Liver (tissue), 8 donors: ENCODE measurements at regions not wholly inside any gene's neighbourhood (a gene's known extent, or its start where the extent isn't known, plus 50 kb on each side); places are given as distances from the start of the nearest gene placed in this dataset.

Experiments
- DNase-seq: peaks from one replicate; pipeline ENCODE4 v3.0.0-alpha.2; 2017; ENCODE audit warnings: low spot score
- H3K27ac ChIP-seq, 2 donors: one replicate each; pipeline ENCODE4 v1.7.0; 2013; ENCODE audit warnings: inconsistent platforms in 2 of 2, low read length in 2 of 2, control low read depth in 1 of 2, low read depth in 1 of 2, mild to moderate bottlenecking in 1 of 2
- H3K27me3 ChIP-seq, 4 donors: one replicate each; pipeline versions ENCODE4 v1.6.1 to v1.7.0; 2013; ENCODE audit warnings: low read length in 3 of 4, inconsistent platforms in 1 of 4, mild to moderate bottlenecking in 1 of 4, moderate library complexity in 1 of 4; ENCODE audit not compliant: control insufficient read depth in 4 of 4, insufficient read depth in 4 of 4
- H3K36me3 ChIP-seq, 4 donors: one replicate each; pipeline versions ENCODE4 v1.6.1 to v1.7.0; 2013; ENCODE audit warnings: low read length in 3 of 4, mild to moderate bottlenecking in 3 of 4, low read depth in 1 of 4, moderate library complexity in 1 of 4; ENCODE audit not compliant: control insufficient read depth in 4 of 4, insufficient read depth in 3 of 4
- H3K4me1 ChIP-seq, 4 donors: one replicate each; pipeline versions ENCODE4 v1.6.1 to v1.7.0; 2013; ENCODE audit warnings: low read length in 3 of 4, mild to moderate bottlenecking in 3 of 4, moderate library complexity in 1 of 4; ENCODE audit not compliant: control insufficient read depth in 4 of 4, insufficient read depth in 4 of 4
- H3K4me3 ChIP-seq, 3 donors: one replicate each; pipeline versions ENCODE4 v1.6.1 to v1.7.0; 2013; ENCODE audit warnings: low read length in 3 of 3, control low read depth in 1 of 3, low read depth in 1 of 3, mild to moderate bottlenecking in 1 of 3
- H3K9ac ChIP-seq, 2 donors: one replicate each; pipeline ENCODE4 v1.7.0; 2013; ENCODE audit warnings: low read length in 2 of 2, mild to moderate bottlenecking in 2 of 2, moderate library complexity in 2 of 2, control low read depth in 1 of 2, low read depth in 1 of 2
- H3K9me3 ChIP-seq, 4 donors: one replicate each; pipeline versions ENCODE4 v1.6.1 to v1.7.0; 2013; ENCODE audit warnings: low read length in 3 of 4; ENCODE audit not compliant: control insufficient read depth in 4 of 4
- EGR1 ChIP-seq, 2 donors: IDR thresholded peaks; 2 replicates each; pipeline ENCODE4 v1.6.1; 2016 to 2018; ENCODE audit warnings: antibody characterized with exemption in 2 of 2, low read depth in 2 of 2
- GABPA ChIP-seq, 2 donors: IDR thresholded peaks in 1 of 2; conservative IDR thresholded peaks in 1 of 2; 2 replicates each; pipeline ENCODE4 v1.6.1; 2016; ENCODE audit warnings: antibody characterized with exemption in 2 of 2, mild to moderate bottlenecking in 1 of 2, moderate library complexity in 1 of 2
- HNF4A ChIP-seq, 2 donors: conservative IDR thresholded peaks; 2 replicates each; pipeline ENCODE4 v1.6.1; 2016; ENCODE audit warnings: antibody characterized with exemption in 2 of 2, mild to moderate bottlenecking in 2 of 2
- HNF4G ChIP-seq: IDR thresholded peaks from 2 replicates; pipeline ENCODE4 v1.6.1; 2016; ENCODE audit warnings: antibody characterized with exemption
- JUND ChIP-seq, 2 donors: IDR thresholded peaks; 2 replicates each; pipeline ENCODE4 v1.6.1; 2016; ENCODE audit warnings: antibody characterized with exemption in 2 of 2
- NR2F2 ChIP-seq: IDR thresholded peaks from 2 replicates; pipeline ENCODE4 v1.6.1; 2016; ENCODE audit warnings: antibody characterized with exemption
- RAD21 ChIP-seq, 2 donors: IDR thresholded peaks; 2 replicates each; pipeline ENCODE4 v1.6.1; 2016; ENCODE audit warnings: antibody characterized with exemption in 2 of 2, mild to moderate bottlenecking in 2 of 2
- RXRA ChIP-seq, 2 donors: IDR thresholded peaks; 2 replicates each; pipeline ENCODE4 v1.6.1; 2017 to 2018; ENCODE audit warnings: antibody characterized with exemption in 2 of 2, mild to moderate bottlenecking in 1 of 2
- SP1 ChIP-seq: IDR thresholded peaks from 2 replicates; pipeline ENCODE4 v1.6.1; 2018; ENCODE audit warnings: antibody characterized with exemption, mild to moderate bottlenecking
- TAF1 ChIP-seq: conservative IDR thresholded peaks from 2 replicates; pipeline ENCODE4 v1.6.1; 2016; ENCODE audit warnings: antibody characterized with exemption, mild to moderate bottlenecking
- YY1 ChIP-seq: IDR thresholded peaks from 2 replicates; pipeline ENCODE4 v1.6.1; 2016; ENCODE audit warnings: antibody characterized with exemption, mild to moderate bottlenecking
- WGBS: extraction: QIAGEN DNeasy Blood & Tissue Kit; methylation state at CpG from one replicate; pipeline ENCODE4 v1.1.7; 2013; 5-methylcytosine and 5-hydroxymethylcytosine counted together
- TF ChIP-seq, protein P1 (sequence below): IDR thresholded peaks from 2 replicates; pipeline ENCODE4 v1.6.1; 2016; ENCODE audit warnings: antibody characterized with exemption
- TF ChIP-seq, protein P2 (sequence below): fragments of 150-350 bp; IDR thresholded peaks from 2 replicates; pipeline ENCODE4 v1.5.1; 2017; ENCODE audit warnings: improper control_type of control experiment, low read depth, low read length; ENCODE audit not compliant: missing input control
- TF ChIP-seq, protein P3 (sequence below): IDR thresholded peaks from 2 replicates; pipeline ENCODE4 v1.6.1; 2016; ENCODE audit warnings: antibody characterized with exemption
- TF ChIP-seq, protein P4 (sequence below): IDR thresholded peaks from 2 replicates; pipeline ENCODE4 v1.6.1; 2016; ENCODE audit warnings: antibody characterized with exemption, mild to moderate bottlenecking
- TF ChIP-seq, protein P5 (sequence below): IDR thresholded peaks from 2 replicates; pipeline ENCODE4 v1.6.1; 2016; ENCODE audit warnings: antibody characterized with exemption
- donor health status: healthy.
- donor health status: healthy.
- donor health status: healthy.
- donor health status: healthy.
- donor health status: healthy.

DNA sequence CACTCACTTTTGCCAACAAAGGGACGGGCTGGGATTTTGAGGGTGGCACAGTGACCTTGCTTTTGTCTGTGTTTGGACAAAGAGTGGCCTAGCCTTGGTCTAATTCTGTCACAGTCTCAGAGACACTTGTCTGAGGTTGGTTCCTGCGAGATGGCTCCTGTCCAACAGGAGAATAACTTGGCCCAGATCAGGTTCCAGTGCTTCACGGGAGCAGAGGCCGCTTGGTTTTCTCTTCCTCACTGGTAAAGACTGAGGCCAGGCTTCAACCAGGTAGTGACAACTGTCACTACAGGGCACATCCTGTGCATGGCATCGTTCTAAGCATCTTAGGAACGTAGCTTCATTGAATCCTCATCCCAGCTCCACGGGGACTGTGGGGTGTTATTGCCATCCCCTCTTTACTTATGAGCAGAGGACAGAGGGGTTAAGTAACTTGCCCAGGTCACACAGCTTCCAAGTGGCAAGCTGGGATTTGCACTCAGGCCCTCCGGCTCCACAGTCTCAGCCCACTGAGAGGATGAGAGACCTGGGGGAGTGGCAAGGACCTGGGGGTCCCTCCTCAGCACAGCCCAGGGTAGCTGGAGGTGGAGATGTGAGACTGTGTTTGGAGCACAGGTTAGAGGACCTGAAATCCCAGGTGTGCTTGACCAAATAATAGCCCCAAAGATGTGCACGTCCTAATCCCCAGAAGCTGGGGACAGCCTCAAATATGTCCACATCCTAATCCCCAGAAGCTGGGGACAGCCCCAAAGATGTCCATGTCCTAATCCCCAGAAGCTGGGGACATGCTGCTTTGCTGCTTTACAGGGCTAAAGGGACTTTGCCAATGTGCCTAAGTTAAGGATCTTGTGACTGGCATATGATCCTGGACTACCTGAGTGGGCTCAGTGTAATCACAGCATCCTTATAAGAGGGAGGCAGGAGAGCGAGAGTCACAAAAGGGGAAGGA lies 179.2 kb upstream of the RTL1 start:
- no peak for DNase-seq
- WGBS: 82% methylated on average over 10 of the region's 10 CpGs
- H3K9ac ChIP-seq: no peak overlapping the region
- peaks cover 0 to 6% (median 0%) of the 10 kb centered on the region in 4 donors for H3K27me3 ChIP-seq
- no peaks in the 10 kb centered on the region for H3K36me3 ChIP-seq
- H3K27ac ChIP-seq: no peak overlapping the region
- TF ChIP-seq, protein P1, sequence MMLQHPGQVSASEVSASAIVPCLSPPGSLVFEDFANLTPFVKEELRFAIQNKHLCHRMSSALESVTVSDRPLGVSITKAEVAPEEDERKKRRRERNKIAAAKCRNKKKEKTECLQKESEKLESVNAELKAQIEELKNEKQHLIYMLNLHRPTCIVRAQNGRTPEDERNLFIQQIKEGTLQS: no peak
- TF ChIP-seq JUND (IDR thresholded peaks at IDR 0.05) (no peak), TAF1 (no peak), HNF4G (no peak), GABPA (IDR thresholded peaks at IDR 0.05 in 1 of 2, conservative IDR thresholded peaks at IDR 0.05 in 1 of 2) (no peak), YY1 (no peak), HNF4A (conservative IDR thresholded peaks at IDR 0.05) (no peak), RAD21 (IDR thresholded peaks at IDR 0.05) (no peak), NR2F2 (no peak), EGR1 (IDR thresholded peaks at IDR 0.05; ENCODE audit: low read depth in 2 of 2) (no peak)
- TF ChIP-seq, protein P2, sequence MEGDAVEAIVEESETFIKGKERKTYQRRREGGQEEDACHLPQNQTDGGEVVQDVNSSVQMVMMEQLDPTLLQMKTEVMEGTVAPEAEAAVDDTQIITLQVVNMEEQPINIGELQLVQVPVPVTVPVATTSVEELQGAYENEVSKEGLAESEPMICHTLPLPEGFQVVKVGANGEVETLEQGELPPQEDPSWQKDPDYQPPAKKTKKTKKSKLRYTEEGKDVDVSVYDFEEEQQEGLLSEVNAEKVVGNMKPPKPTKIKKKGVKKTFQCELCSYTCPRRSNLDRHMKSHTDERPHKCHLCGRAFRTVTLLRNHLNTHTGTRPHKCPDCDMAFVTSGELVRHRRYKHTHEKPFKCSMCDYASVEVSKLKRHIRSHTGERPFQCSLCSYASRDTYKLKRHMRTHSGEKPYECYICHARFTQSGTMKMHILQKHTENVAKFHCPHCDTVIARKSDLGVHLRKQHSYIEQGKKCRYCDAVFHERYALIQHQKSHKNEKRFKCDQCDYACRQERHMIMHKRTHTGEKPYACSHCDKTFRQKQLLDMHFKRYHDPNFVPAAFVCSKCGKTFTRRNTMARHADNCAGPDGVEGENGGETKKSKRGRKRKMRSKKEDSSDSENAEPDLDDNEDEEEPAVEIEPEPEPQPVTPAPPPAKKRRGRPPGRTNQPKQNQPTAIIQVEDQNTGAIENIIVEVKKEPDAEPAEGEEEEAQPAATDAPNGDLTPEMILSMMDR: no peak
- TF ChIP-seq, protein P3, sequence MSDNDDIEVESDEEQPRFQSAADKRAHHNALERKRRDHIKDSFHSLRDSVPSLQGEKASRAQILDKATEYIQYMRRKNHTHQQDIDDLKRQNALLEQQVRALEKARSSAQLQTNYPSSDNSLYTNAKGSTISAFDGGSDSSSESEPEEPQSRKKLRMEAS: no peak
- H3K4me1 ChIP-seq: no peaks in the 10 kb centered on the region
- peaks cover 0 to 3% (median 1%) of the 10 kb centered on the region in 4 donors for H3K9me3 ChIP-seq
- H3K4me3 ChIP-seq: no peak overlapping the region

DNA sequence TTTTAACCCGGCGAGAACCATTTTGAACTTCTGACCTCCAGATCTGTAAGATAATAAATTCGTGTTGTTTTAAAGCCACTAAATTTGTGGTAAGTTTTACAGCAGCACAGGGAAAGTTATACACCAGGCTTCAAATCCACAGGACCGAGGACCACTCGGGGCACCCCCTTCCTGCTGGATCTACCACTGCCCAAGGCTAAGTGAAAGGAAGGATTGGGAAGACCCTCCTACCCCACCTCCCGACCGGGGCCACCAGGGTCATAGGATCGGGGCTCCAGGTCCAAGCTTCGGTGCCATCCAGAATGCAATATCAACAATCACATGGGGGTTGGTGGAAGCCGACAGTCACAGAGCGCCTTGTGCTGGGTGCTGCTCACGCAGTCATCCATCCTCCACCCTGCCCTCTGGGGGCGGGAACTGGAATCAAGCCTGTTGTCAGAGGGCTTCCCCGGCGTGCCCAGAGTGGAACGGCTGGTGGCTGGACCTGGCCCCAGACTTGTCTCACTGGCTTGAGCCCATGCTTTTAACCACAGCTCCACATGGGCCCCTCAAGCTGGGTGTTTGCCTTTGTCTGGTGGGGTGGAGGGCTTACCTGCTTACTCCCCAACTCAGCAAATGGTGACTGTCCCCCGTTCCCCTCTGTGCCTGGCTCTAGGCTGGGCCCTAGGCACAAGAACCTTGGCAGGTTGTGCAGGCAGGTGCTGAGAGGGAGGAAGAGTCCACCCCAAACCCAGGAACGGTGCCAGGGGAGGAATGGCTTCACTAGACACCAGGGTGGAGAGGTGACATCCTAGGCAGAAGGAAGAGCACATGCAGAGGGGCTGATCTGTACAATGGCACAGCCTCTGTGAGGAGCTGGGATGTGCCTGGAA lies 180.3 kb upstream of the RTL1 start:
- DNase-seq: peak; percentile 33
- no peak overlapping the region for H3K4me3 ChIP-seq
- H3K36me3 ChIP-seq: no peaks in the 10 kb centered on the region
- peaks cover 0 to 6% (median 0%) of the 10 kb centered on the region in 4 donors for H3K27me3 ChIP-seq
- H3K4me1 ChIP-seq: no peaks in the 10 kb centered on the region
- WGBS: 71% methylated on average over 18 of the region's 18 CpGs
- no peak overlapping the region for H3K27ac ChIP-seq
- H3K9me3 ChIP-seq: peaks cover 0 to 3% (median 1%) of the 10 kb centered on the region in 4 donors
- no peak for TF ChIP-seq SP1
- TF ChIP-seq HNF4A (conservative IDR thresholded peaks at IDR 0.05): no peak
- TF ChIP-seq, protein P4, sequence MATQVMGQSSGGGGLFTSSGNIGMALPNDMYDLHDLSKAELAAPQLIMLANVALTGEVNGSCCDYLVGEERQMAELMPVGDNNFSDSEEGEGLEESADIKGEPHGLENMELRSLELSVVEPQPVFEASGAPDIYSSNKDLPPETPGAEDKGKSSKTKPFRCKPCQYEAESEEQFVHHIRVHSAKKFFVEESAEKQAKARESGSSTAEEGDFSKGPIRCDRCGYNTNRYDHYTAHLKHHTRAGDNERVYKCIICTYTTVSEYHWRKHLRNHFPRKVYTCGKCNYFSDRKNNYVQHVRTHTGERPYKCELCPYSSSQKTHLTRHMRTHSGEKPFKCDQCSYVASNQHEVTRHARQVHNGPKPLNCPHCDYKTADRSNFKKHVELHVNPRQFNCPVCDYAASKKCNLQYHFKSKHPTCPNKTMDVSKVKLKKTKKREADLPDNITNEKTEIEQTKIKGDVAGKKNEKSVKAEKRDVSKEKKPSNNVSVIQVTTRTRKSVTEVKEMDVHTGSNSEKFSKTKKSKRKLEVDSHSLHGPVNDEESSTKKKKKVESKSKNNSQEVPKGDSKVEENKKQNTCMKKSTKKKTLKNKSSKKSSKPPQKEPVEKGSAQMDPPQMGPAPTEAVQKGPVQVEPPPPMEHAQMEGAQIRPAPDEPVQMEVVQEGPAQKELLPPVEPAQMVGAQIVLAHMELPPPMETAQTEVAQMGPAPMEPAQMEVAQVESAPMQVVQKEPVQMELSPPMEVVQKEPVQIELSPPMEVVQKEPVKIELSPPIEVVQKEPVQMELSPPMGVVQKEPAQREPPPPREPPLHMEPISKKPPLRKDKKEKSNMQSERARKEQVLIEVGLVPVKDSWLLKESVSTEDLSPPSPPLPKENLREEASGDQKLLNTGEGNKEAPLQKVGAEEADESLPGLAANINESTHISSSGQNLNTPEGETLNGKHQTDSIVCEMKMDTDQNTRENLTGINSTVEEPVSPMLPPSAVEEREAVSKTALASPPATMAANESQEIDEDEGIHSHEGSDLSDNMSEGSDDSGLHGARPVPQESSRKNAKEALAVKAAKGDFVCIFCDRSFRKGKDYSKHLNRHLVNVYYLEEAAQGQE: no peak
- TF ChIP-seq, protein P1: no peak
- TF ChIP-seq JUND (IDR thresholded peaks at IDR 0.05): no peak
- TF ChIP-seq, protein P5, sequence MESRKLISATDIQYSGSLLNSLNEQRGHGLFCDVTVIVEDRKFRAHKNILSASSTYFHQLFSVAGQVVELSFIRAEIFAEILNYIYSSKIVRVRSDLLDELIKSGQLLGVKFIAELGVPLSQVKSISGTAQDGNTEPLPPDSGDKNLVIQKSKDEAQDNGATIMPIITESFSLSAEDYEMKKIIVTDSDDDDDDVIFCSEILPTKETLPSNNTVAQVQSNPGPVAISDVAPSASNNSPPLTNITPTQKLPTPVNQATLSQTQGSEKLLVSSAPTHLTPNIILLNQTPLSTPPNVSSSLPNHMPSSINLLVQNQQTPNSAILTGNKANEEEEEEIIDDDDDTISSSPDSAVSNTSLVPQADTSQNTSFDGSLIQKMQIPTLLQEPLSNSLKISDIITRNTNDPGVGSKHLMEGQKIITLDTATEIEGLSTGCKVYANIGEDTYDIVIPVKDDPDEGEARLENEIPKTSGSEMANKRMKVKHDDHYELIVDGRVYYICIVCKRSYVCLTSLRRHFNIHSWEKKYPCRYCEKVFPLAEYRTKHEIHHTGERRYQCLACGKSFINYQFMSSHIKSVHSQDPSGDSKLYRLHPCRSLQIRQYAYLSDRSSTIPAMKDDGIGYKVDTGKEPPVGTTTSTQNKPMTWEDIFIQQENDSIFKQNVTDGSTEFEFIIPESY: no peak
- TF ChIP-seq RXRA (IDR thresholded peaks at IDR 0.05): no peak
- TF ChIP-seq, protein P3: no peak
- TF ChIP-seq, protein P2: no peak
- H3K9ac ChIP-seq: no peak overlapping the region
